CD4-positive, alpha-beta T cell treated with Interleukin-2 at 100 ng/mL for 4 hours (primary cell): ENCODE measurements at regions not wholly inside any gene's neighbourhood (a gene's known extent, or its start where the extent isn't known, plus 50 kb on each side); places are given as distances from the start of the nearest gene placed in this dataset.
"Not testable (repeated sequence)": the region's sequence is repeated elsewhere in the genome, so short reads cannot be mapped to it uniquely, and the experiment has no call there.

ENCODE experiments used
- DNase-seq: peaks from one replicate; pipeline ENCODE4 v3.0.0-alpha.2; 2020; ENCODE audit warnings: low spot score

DNA sequence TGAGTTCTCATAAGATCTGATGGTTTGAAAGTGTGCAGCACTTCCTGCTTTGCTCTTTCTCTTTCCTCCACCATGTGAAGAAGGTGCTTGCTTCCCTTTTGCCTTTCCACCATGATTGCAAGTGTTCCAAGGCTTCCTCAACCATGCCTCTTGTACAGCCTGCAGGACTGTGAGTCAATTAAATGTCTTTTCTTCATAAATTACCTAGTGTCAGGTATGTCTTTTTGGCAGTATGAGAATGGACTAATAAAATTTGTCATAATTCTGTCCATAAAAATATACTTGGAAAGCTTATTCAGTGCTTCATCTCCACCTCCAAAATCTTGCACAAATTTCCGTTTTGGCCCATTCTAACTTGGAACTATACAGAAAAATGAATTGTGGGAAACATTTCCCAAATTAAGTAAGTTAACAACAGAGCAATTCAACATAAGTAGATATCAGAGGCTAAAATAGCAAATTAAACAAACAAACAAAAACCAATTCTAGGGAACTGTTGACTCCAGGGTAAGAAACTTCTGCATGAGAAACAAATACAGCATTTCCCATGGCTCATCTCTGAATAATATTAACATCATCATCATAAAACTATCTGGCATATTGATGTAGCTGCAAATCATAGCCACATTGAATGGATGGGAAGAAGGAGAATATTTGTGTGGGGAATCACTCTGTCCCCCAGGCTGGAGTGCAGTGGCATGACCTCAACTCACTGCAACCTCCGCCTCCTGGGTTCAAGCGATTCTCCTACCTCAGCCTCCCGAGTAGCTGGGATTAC lies 459.5 kb upstream of the FAR2 start:
- no peak for DNase-seq

- no peak for DNase-seq
Observed at GRCh38 chr12:28693565-28694219, 455.4 kb upstream of the FAR2 start.

GRCh38 chr12:28698553-28698952 lies 450.5 kb upstream of the FAR2 start:
- DNase-seq: no peak

DNA sequence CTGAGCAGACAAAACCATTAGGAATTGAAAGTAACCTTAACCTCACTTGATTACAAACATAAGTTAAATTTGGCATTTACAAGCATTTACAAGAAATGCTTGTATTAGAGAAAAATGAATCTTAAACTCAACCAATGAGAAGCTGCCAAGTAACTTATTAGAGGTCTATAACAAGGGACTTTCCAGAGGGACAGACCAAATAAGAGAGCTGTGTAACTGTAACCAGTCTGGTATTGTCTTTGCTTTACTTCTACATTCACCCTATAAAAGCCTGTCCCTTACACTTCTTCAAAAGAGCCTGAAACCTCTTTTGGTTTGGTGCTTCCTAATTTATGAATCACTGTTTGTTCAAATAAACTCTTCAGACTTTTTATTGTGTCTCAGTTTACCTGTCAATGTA lies 450.0 kb upstream of the FAR2 start:
- DNase-seq: no peak

DNA sequence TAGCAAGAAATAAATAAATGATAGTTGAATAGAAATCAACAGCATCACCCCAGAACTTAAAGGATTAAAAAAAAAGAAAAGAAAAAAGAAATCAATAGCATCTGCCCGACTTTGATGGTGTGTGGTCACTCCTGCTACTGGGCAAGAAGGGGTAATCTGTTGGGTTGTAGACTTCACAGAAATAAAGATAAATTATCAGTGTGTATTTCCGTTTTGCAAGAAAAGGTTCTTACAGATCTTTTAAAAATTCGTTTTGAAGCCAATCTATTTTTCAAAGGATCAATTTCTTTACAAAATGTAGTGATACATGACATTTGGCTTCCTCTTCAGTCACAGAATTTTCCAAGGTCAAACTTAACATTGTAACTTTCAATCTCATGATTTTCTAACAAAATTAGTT lies 448.9 kb upstream of the FAR2 start:
- no peak for DNase-seq

GRCh38 chr12:28704477-28705169 lies 444.5 kb upstream of the FAR2 start:
- DNase-seq: no peak

- no peak for DNase-seq
Observed at GRCh38 chr12:28708918-28709371, 440.1 kb upstream of the FAR2 start.

DNA sequence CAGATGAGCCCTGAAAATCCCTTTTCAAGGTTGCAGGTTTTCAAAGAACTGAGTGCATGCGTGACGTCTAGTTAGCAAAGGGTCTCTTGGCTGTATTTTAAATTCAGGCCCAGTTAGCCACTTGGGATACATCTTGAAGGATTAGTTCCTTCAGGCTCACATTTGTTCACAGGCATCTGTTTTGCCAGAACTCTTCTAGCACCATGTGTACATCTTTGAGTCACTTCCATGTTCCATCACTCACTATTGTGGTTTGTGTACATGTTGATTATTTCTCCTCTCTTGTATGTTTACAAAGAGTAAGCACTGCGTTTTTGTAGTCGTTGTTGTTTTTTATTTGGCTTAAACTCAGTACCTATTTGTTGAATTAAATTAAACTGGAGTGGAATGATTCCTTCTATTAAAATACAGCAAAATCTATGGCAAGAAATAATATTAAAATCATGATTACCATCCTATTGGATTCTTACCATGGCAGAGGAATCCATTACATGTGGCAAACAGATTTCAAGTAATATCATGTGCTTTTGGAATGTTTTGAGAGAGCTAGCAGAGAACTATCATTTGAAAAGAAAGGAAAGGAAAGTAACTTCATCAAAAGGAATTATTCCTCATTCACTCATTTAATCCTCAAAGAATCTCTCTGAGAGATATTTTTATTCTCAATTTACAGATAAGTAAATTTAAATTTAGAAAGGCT lies 438.9 kb upstream of the FAR2 start:
- no peak for DNase-seq

DNA sequence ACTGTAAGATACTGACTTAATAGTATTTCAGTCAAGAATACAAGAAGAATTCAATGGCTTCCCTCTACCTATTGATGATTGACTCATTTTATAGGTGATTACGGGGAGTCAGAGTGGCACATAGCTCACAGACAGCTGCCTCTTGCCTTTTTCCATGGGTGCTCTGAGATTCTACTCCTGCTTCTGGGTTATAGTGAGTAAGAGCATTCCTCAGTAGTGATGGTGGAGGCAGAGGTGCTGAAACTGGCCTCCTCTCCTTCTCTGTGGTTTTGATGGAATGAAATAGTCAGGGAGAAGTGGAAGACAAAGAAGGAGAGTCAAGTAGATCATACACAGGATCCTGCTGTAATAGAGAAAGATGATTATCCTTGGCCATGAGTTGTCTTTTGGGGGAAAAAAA lies 438.2 kb upstream of the FAR2 start:
- no peak for DNase-seq

DNA sequence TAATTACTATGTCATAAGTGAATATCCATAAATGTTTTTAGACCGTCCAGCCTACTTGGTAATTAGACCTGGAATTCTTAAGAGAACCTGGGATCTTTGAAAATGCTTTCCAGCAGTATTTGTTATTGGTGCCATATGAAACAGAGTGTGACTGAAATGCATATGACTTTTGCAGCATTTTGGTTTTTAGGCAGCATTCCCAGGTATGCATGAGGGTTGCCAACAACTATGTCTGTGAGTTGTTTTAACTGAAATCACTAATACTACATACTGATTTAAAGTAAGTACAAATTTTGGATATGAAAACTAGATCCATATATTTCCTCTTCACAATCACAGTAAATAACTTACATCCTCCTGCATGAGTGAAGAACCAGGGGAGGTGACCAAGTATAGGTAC lies 437.7 kb upstream of the FAR2 start:
- DNase-seq: no peak

GRCh38 chr12:28742791-28743190 lies 406.3 kb upstream of the FAR2 start:
- DNase-seq: no peak

DNA sequence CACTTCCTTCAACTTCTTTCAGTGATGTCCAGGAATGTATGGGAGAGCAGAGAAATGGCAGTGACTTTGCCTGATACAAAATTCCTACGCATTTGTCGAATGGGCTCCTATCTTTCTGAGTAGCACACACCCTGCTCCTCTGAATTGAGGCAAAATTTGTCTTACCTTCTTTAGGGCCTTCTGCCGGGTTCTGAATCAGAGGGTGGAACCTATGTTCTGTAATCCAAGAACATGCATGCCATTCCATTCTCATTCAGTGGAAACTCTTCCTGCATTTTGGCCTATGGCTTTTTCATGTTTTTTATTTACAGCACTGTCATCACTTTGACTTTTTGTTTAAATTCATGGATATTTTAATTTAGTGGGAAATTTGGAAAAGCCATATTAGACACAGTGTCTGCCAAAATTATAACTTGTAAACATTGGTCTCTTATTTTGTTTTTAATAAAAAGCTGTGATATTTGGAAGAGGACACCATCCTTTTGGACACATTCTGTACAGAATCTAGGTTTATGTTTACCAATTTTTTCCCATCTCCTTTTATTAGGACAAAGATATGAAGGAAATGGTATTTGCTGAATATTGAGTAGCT lies 402.2 kb upstream of the FAR2 start:
- no peak for DNase-seq

GRCh38 chr12:28750946-28751685 lies 398.0 kb upstream of the FAR2 start:
- no peak for DNase-seq

DNA sequence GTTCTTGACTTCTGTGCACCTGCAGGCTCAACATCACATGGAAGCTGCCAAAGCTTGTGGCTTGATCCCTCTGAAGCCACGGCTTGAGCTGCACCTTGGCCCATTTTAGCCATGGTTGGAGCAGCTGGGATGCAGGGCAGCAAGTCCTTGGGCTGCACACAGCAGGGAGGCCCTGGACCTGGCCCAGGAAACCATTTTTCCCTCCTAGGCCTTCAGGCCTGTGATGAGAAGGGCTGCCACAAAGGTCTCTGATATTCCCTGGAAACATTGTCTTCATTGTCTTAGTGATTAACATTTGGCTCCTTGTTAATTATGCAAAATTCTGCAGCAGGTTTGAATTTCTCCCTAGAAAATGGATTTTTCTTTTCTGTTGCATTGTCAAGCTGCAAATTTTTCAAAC lies 394.1 kb upstream of the FAR2 start:
- no peak for DNase-seq

DNA sequence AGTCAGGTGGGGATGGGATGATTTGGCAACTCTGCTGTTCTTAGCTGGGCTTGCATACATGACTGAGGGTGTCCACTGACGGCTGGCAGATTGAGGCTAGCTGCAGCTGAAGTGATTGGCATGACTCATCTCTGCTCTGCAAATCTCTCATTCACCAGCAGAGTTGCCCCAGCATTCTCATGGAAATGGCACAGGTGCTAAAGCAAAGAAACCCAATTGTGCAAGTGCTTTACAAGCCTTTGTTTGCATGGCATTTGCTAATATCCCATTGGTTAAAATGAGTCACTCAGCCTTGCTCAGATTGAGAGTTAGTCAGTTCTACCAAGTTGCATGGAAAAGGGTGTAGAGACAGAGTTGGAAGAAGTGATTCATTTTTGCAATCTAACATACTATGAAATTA lies 389.7 kb upstream of the FAR2 start:
- no peak for DNase-seq

DNA sequence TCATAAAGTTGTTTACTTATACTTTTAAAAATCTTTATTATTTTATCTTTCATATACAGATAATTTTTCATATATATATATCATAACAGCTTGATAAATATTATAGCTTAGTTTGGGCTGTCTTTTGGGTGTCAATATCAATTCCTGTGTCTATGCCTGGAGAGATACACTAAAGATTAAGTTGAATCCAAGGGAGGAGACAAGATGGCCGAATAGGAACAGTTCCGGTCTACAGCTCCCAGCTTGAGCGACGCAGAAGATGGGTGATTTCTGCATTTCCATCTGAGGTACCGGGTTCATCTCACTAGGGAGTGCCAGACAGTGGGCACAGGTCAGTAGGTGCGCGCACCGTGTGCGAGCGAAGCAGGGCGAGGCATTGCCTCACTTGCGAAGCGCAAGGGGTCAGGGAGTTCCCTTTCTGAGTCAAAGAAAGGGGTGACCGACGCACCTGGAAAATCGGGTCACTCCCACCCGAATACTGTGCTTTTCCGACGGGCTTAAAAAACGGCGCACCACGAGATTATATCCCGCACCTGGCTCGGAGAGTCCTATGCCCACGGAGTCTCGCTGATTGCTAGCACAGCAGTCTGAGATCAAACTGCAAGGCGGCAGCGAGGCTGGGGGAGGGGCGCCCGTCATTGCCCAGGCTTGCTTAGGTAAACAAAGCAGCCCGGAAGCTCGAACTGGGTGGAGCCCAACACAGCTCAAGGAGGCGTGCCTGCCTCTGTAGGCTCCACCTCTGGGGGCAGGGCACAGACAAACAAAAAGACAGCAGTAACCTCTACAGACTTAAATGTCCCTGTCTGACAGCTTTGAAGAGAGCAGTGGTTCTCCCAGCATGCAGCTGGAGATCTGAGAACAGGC lies 388.8 kb upstream of the FAR2 start:
- DNase-seq: not testable (repeated sequence)

DNA sequence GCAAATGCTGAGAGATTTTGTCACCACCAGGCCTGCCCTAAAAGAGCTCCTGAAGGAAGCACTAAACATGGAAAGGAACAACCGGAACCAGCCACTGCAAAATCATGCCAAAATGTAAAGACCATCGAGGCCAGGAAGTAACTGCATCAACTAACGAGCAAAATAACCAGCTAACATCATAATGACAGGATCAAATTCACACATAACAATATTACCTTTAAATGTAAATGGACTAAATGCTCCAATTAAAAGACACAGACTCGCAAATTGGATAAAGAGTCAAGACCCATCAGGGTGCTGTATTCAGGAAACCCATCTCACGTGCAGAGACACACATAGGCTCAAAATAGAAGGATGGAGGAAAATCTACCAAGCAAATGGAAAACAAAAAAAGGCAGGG lies 387.2 kb upstream of the FAR2 start:
- DNase-seq: not testable (repeated sequence)

GRCh38 chr12:28766398-28766797 lies 382.7 kb upstream of the FAR2 start:
- DNase-seq: no peak

DNA sequence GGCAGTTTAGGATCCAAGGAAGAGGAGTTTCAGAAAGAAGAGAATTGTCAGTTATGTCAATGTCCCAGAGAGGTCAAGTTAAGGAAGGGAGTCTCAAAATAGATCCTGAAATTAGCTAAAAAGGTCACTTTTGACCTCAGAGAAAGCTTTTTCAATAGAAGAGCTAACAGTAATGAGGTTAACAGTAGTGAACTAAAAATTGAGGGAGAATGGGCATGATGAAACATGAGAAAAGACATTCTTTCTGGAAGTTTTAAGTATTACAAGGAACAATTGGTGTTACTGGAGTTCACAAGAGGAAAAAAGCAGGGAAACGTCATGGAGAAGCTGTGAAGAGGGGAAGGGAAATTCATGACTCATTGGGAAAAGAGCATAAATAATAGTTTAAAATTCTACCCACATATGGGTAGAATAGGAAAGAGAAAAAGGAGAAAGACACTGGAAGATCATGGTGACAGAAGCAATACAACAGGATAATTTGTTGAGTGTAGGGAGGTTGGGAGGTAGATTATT lies 381.2 kb upstream of the FAR2 start:
- no peak for DNase-seq

- DNase-seq: no peak
Observed at GRCh38 chr12:28770322-28770721, 378.8 kb upstream of the FAR2 start.
